Loucy (cell line): ENCODE measurements at regions not wholly inside any gene's neighbourhood (a gene's known extent, or its start where the extent isn't known, plus 50 kb on each side); places are given as distances from the start of the nearest gene placed in this dataset.

Experiments used
- H2AFZ ChIP-seq: fragments of 200-600 bp; sonication (generic); 2 replicates; pipeline ENCODE4 v1.6.0; 2016; ENCODE audit warnings: antibody characterized with exemption, mild to moderate bottlenecking, low read length, moderate library complexity
- H3F3A ChIP-seq: fragments of 200-600 bp; 2 replicates; pipeline ENCODE4 v1.6.0; 2016; ENCODE audit warnings: antibody characterized with exemption, low read depth, mild to moderate bottlenecking
- H3K27me3 ChIP-seq: fragments of 200-600 bp; sonication (generic); 2 replicates; pipeline ENCODE4 v1.6.1; 2014; ENCODE audit warnings: low read length, mild to moderate bottlenecking; ENCODE audit not compliant: insufficient read depth, poor library complexity, severe bottlenecking
- H3K36me3 ChIP-seq: fragments of 200-600 bp; sonication (generic); 2 replicates; pipeline ENCODE4 v1.6.1; 2016; ENCODE audit warnings: low read length; ENCODE audit not compliant: insufficient read depth
- H3K4me1 ChIP-seq: fragments of 200-600 bp; sonication (generic); 2 replicates; pipeline ENCODE4 v1.5.1; 2014; ENCODE audit warnings: low read length, mild to moderate bottlenecking; ENCODE audit not compliant: insufficient read depth, poor library complexity, severe bottlenecking
- H3K4me2 ChIP-seq: fragments of 200-600 bp; sonication (generic); 2 replicates; pipeline ENCODE4 v1.6.0; 2014; ENCODE audit warnings: antibody characterized with exemption, low read length, low read depth, mild to moderate bottlenecking; ENCODE audit not compliant: poor library complexity, severe bottlenecking
- H3K4me3 ChIP-seq: fragments of 200-600 bp; sonication (generic); 2 replicates; pipeline ENCODE4 v1.5.1; 2014; ENCODE audit warnings: low read length, mild to moderate bottlenecking, mixed read lengths; ENCODE audit not compliant: poor library complexity, severe bottlenecking
- H3K79me2 ChIP-seq: fragments of 200-600 bp; sonication (generic); 2 replicates; pipeline ENCODE4 v1.6.1; 2014; ENCODE audit warnings: low read length; ENCODE audit not compliant: insufficient read depth
- H3K9ac ChIP-seq: fragments of 200-600 bp; sonication (generic); 2 replicates; pipeline ENCODE4 v1.6.0; 2014; ENCODE audit warnings: mild to moderate bottlenecking, low read depth, low read length, moderate library complexity; ENCODE audit not compliant: poor library complexity, severe bottlenecking
- H3K9me2 ChIP-seq: fragments of 200-600 bp; sonication (generic); replicated peaks from 2 replicates; pipeline ENCODE4 v1.6.1; 2016; ENCODE audit warnings: low read depth, low read length, mixed read lengths
- H3K9me3 ChIP-seq: fragments of 200-600 bp; sonication (generic); 2 replicates; pipeline ENCODE4 v1.6.1; 2014; ENCODE audit warnings: mild to moderate bottlenecking, antibody characterized with exemption, low read length, low read depth; ENCODE audit not compliant: insufficient read depth
- H4K20me1 ChIP-seq: fragments of 200-600 bp; sonication (generic); 2 replicates; pipeline ENCODE4 v1.6.0; 2014; ENCODE audit warnings: antibody characterized with exemption, low read length, mild to moderate bottlenecking; ENCODE audit not compliant: insufficient read depth, poor library complexity, severe bottlenecking
- EZH2phosphoT487 ChIP-seq: fragments of 200-600 bp; IDR thresholded peaks from 2 replicates; pipeline ENCODE4 v1.6.1; 2018; ENCODE audit warnings: antibody characterized with exemption, mild to moderate bottlenecking, moderate library complexity, borderline replicate concordance
- TF ChIP-seq, protein P1 (sequence below): fragments of 200-600 bp; sonication (generic); conservative IDR thresholded peaks from 2 replicates; pipeline ENCODE4 v1.5.1; 2014; ENCODE audit warnings: mild to moderate bottlenecking, antibody characterized with exemption, low read length

- Histone ChIP-seq H3K4me2 (no peak overlapping the region), H3K79me2 (no peaks in the 10 kb centered on the region), H3K4me1 (no peaks in the 10 kb centered on the region), H4K20me1 (no peaks in the 10 kb centered on the region), H3K4me3 (no peak overlapping the region), H3K27me3 (no peaks in the 10 kb centered on the region), H3K9me3 (no peaks in the 10 kb centered on the region), H3K36me3 (no peaks in the 10 kb centered on the region), H3K9me2 (no peaks in the 10 kb centered on the region), H3K9ac (no peak overlapping the region), H3F3A (no peaks in the 10 kb centered on the region), H2AFZ (no peak overlapping the region)
- TF ChIP-seq EZH2phosphoT487 = no peak
- TF ChIP-seq, protein P1, sequence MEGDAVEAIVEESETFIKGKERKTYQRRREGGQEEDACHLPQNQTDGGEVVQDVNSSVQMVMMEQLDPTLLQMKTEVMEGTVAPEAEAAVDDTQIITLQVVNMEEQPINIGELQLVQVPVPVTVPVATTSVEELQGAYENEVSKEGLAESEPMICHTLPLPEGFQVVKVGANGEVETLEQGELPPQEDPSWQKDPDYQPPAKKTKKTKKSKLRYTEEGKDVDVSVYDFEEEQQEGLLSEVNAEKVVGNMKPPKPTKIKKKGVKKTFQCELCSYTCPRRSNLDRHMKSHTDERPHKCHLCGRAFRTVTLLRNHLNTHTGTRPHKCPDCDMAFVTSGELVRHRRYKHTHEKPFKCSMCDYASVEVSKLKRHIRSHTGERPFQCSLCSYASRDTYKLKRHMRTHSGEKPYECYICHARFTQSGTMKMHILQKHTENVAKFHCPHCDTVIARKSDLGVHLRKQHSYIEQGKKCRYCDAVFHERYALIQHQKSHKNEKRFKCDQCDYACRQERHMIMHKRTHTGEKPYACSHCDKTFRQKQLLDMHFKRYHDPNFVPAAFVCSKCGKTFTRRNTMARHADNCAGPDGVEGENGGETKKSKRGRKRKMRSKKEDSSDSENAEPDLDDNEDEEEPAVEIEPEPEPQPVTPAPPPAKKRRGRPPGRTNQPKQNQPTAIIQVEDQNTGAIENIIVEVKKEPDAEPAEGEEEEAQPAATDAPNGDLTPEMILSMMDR = no peak
Measured at GRCh38 chr16:6888531-6888930, 444.1 kb upstream of the RBFOX1 start.

DNA sequence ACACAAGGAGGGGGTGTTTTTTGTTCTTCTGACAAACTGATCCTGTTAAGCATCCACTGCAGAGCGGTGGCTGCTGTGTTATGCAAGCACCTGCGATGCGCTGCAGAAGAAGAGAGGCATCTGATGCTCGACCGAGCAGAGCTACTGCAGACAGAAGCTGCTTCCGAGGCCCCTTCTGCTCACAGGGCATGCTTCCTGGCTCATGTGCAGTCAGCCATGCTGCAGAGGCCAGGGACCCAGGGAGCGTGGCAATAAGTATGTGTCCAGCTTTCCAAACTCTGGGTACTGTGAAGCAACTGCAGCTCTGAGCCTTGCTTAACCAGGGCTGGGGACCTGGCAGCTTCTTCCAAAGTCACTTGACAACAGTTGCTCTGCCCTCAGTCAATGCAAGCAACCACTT, 448.6 kb upstream of the RBFOX1 start:
- TF ChIP-seq, protein P1 = no peak
- TF ChIP-seq EZH2phosphoT487 = no peak
- Histone ChIP-seq H3K9me2 (no peaks in the 10 kb centered on the region), H2AFZ (no peak overlapping the region), H4K20me1 (no peaks in the 10 kb centered on the region), H3K79me2 (no peaks in the 10 kb centered on the region), H3K4me3 (no peak overlapping the region), H3K4me2 (no peak overlapping the region), H3K4me1 (no peaks in the 10 kb centered on the region), H3K9me3 (no peaks in the 10 kb centered on the region), H3K27me3 (no peaks in the 10 kb centered on the region), H3K36me3 (no peaks in the 10 kb centered on the region), H3K9ac (no peak overlapping the region), H3F3A (no peaks in the 10 kb centered on the region)

DNA sequence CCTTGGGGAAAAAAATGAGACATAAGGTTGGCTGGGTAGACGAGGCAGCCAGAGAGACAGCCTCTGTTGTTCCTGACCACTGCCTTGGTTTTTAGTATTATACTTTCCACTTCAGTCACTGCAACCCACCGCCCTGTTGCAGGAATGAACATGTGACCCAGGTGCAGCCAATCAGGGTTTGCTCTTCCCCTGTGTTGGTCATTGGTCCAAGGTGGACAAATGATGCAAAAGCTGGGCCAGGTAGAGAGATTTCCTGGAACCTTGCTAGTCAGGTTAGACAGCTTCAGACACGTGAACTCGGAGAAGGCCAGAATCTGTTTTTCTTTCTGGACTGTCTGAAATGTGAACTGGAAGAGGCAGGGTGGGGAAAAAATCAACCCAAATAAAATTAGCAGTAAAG, 452.4 kb upstream of the RBFOX1 start:
- H3F3A ChIP-seq = no peaks in the 10 kb centered on the region
- H3K4me3 ChIP-seq = no peak overlapping the region
- no peak overlapping the region for H2AFZ ChIP-seq
- H3K9me2 ChIP-seq = no peaks in the 10 kb centered on the region
- H3K27me3 ChIP-seq = no peaks in the 10 kb centered on the region
- no peak for TF ChIP-seq EZH2phosphoT487
- TF ChIP-seq, protein P1 = no peak
- H3K79me2 ChIP-seq = no peaks in the 10 kb centered on the region
- no peak overlapping the region for H3K4me2 ChIP-seq
- no peaks in the 10 kb centered on the region for H3K9me3 ChIP-seq
- H4K20me1 ChIP-seq = no peaks in the 10 kb centered on the region
- H3K9ac ChIP-seq = no peak overlapping the region
- no peaks in the 10 kb centered on the region for H3K36me3 ChIP-seq
- no peaks in the 10 kb centered on the region for H3K4me1 ChIP-seq
